CD4-positive, alpha-beta T cell treated with Interleukin-17A for 4 hours (primary cell): ENCODE measurements at regions not wholly inside any gene's neighbourhood (a gene's known extent, or its start where the extent isn't known, plus 50 kb on each side); places are given as distances from the start of the nearest gene placed in this dataset.

Source experiments
- DNase-seq: peaks from one replicate; pipeline ENCODE4 v3.0.0-alpha.2; 2020; ENCODE audit warnings: mixed read lengths

DNA sequence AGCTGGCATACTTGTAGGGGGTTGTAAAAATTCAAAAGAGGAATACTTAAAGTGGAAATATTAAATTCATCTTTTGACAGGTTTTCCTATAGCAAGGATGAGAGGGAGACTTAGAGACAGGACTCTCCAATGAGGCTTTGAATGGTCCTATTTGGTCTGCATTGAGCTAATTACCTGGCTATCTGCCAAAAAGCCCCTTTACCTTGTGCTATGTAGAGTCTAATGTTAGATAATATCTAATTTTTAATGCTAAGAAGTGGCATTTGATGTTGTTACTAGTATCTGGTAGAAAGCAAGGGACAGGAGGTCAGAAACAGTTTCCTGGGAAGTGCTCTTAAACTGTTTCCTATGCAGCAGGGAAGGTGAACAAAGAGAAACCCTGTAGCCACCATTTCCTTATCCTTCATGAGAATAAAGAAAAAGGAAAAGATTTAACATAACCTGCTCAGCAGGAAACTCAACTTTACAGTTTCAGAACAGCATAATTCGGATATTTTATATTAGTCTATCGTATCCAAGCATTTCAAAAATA, 550.0 kb downstream of the SOX5 start:
- no peak for DNase-seq

DNA sequence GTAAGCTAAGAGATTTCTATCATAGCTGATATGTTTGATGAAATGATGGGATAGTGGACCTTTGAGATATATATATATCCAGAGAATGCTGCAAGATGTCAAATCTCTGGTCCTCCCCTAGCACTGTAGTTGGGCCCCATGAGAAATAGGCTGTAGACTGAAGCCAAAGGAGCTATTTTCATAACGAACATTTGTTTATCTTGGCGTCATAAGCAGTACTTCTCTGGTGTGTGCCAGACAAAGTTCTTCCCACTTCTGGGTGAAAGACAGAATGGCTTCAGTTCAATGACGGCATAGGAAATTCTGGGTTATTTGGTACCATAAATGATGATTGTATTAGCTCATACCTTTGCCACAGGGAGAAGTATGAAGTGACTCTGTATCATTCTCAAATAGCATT, 534.3 kb downstream of the SOX5 start:
- no peak for DNase-seq

DNA sequence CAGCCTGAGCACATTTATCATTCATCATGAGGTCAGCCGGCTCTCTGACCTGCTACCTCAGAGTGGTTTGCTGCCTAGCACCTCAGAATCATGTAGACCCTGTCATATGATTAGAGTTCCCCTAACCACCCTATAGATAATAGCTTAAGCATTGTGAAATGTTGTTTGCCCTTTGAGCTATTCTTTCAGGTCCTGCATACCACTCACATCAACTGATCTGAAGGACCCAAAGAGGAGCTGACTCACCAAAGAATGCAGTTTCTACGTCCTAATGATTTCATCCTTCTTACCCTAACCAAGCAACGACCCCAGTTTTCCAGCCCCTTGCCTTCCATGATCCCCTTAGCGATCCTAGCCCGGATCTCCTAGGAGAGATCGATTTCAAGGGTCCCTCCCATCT, 527.9 kb downstream of the SOX5 start:
- DNase-seq, result no peak

DNA sequence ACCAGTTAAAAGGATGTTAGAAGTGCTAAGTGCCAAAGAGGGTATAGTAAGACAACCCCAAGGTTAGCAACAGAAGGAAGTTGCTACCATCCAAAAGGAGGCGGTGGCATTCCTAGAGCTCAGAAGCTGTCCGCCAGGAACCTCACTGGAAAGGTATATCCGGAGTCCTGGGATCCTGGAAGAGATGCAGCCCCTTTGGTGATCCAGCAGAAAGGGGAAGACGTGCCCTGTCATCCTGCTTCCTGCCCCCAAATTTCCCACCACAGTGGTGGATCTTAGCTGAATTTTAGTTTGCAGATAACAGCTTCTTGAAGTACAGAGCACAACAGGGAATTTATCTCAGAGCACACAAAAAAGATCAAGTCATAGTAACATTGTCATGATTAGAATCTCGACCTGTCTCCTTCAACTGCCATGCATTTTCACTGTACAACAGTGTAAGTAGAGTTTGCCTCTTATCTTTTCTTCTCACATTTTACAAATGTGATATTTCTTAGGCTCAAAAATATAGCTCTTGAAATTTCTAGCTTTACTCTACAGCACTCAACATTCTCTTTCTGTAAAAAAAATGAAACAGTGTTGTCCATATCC, 526.3 kb downstream of the SOX5 start:
- no peak for DNase-seq

DNA sequence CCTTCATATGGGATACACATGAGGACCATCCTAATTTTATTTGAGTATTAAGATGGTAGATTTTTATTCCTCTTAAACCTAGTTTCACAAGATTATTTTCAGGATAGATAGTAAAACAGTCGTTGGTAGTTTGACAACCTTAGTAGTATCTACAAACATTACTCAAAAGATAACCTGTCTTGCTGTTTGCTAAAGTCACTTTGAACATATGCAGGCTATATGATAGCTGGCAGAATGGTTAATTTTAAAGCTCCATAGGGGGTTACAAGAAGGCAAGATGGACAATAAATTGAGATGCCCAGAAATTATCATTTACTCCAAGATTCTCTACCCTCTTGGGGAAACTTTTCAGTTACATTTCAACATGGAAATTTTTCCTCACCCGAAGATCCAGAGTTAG, 525.7 kb downstream of the SOX5 start:
- no peak for DNase-seq

DNA sequence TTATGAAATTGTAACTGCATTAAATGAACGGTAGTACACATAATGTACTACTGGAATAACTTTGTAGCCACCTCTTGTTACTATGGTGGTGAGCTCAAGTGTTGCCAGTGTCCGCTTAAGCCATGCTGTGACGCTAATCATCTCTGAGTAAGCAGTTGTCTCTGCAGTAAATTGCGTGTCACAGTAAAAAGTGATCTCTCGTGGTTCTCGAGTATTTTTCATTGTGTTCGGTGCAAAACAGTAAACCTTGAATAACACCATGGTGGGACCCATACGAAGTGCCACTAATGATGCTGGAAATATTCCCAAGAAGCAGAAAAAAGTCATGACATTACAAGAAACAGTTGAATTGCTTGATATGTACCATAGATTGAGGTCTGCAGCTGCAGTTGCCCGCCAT, 524.8 kb downstream of the SOX5 start:
- no peak for DNase-seq

DNA sequence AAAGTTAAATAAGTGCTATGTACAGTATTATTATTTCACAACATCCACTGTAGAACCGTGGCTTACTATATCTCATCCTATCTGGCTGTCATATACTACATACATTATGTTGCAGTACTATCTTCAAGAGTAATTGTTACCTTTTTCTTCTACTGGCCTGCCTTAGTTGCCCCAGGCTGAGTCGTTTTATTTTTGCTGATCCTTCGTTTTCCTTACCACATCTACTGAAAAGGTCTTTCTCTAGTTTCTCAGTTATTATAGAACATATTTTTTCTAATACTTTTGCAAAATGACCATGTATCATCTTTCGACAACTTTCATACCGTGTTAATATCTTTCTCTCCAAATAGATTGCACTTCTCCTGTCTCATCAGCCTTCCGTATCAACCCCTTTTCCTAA, 523.1 kb downstream of the SOX5 start:
- DNase-seq, result no peak

DNA sequence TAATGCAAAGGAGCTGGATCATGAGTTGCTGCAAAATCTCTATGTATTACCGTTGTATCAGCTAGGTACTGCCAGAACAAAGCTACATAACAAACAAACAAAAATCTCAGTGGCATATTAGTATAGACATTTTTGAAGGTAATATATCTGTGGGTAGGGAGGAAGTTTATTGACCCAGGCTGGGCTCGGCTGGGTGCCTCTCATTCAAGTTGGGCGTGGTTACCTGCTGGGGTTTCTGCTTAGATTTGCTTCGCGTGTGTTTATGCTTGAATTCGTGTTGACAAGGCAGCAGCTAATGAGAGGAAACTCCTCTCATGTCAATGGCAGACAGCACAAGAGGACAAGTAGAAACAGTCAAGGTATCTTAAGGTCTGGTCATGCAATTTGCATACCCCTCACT, 520.7 kb downstream of the SOX5 start:
- no peak for DNase-seq

DNA sequence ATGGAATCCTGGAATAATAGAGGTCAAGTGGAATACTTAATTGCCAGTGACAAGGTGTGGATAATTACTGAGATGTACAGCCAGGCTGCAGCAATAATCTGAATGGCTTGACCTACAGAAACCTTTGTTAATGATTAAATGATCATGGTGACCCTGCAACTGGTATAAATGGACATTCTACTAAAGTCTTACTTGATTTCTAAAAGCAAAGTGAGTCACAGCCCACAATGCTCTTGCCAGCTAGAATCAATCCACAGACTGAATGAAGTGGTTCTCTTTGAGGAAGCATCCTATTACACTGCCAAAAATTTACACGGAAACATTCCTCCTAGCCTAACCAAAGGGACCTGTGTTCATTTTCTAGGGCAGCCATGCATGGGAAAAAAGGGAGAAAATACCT, 518.5 kb downstream of the SOX5 start:
- no peak for DNase-seq

DNA sequence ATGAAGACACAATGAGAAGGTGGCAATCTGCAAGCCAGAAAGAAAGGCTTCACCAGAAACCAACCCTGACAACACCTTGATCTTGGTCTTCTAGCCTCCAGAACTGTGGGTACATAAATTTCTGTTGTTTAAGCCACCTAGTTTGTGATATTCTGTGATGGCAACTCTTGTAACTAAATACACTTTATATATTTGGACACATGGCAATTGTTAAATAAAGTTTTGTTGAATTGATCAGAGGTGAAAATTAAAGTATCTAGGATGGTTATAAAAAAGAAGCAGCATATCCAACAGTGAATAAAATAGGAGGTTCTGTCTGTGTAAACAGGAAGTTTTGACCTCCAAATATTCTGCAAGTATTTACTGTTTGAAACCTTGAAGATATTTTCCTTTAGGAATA, 516.3 kb downstream of the SOX5 start:
- DNase-seq, result no peak

DNA sequence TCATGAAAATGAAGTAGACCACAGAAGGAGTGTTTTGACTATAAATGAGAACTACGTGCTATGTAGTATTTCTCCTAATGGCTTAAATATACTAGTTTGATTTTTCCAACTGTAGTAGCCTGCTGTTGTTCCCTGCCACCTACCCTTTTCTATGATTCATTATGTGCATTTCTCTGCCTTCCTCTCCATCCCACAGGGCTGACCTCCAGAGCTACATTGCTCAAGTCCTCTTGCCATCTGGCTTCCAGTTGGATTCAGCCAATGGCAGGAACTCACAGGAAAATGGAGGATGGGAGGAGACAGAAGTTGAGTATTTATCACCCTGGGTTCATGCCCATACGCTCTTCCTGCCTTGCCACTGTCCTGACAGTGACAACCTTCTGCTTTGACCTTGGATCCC, 515.3 kb downstream of the SOX5 start:
- DNase-seq, result no peak

DNA sequence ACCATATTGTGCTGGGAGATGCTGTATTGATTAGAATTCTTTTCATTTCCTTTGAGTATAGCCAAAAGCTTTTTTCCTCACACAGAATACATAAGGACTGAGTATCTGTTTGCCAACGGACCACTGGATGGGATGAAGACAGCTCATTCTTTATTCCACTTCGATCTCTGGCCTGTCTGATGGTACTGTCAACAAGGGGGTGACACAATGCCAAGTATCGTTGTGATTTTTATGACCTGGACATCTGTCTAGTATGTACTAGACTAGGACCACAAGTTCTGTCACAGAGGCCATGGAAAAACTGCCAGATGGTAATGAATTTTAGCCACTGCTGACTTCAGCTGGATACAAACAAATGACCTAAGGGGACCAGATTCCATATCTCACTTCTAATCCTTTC, 502.7 kb downstream of the SOX5 start:
- DNase-seq, result no peak

DNA sequence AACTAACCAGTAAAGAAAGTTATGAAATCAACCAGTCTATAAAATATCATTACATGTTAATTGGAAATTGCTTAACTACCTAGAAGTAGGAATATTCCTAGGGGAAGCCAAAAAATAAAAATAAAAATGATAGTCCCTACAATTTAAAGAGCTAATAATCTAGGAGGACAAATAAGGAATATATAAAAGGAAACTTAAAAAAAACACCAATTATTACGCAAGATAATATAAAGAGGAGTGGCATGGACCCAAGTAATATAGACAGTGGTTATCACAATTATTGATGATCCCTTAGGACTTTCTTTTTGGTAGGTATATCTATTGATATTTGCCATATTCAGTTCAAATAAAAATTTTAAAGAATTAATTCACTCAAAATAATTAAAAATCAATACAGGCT, 498.7 kb downstream of the SOX5 start:
- no peak for DNase-seq

DNA sequence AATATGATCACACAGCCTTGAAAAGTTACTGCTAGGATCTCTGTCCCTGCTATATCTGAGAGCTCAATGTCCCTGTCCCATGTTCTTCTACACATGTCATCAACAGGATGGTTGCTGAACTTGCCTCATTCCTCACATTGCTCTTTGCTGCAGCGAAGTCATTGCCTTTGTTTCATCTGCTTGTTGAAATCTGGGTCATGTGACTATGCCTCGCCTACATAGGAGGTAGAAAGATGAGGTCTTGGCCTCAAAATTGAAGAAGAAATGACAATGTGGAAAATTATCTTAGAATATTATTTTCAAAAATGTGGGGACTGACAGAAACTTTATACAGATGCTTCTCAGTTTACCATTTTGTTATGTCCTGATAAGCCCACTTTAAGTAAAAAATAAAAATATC, 494.2 kb downstream of the SOX5 start:
- no peak for DNase-seq

DNA sequence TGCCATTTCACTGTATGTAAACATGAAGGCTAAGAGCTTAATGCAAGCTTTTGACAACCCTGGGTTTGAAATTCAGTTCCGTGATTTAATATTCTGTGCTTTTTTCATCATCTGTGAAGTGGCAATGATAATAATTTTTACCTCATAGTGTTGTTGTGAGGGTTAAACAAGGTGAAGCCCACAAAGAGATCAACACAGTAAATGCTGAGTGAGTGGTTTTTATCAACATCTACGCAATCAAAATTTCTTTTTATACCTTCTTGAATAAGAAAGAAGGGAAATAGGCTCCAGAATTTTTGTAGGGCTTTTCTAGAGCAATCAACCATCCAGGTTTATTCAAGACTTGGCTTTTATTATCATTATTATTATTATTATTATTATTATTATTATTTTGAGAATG, 490.8 kb downstream of the SOX5 start:
- DNase-seq, result no peak

DNA sequence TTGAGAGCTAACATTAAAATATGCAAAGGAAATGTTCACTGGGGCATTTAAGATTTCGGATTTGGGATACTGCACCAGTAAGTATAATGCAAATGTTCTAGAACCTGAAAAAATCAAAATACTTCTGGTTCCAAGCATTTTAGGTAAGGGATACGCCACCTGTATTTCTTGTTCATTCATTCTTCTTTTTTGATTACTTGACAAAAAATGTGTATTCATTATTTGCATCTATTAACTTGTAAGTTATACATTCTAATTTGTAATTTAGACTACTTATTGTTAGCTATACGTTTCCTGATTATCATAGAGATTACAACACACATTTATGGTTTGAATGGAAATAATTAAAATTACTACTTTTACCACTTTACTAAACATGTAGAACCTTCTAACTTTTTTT, 486.9 kb downstream of the SOX5 start:
- no peak for DNase-seq

DNA sequence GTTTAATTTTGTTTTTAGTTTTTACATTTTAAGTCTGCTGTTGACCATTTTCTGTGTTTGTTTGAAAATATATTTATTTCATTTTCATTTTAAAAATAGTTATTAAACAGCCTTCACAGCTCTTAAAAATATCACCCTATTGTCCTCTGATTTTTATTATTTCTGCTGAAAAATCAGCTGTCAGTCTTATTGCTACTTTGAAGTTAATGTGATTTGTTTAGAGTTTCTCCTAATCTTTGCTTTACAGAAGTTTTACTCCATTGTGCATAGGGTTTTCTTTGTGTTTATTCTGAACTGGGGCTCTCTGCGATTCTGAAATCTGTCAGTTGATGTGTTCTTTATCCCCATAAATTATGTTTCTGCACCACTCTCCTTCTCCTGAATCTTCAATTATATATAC, 486.3 kb downstream of the SOX5 start:
- DNase-seq, result no peak

DNA sequence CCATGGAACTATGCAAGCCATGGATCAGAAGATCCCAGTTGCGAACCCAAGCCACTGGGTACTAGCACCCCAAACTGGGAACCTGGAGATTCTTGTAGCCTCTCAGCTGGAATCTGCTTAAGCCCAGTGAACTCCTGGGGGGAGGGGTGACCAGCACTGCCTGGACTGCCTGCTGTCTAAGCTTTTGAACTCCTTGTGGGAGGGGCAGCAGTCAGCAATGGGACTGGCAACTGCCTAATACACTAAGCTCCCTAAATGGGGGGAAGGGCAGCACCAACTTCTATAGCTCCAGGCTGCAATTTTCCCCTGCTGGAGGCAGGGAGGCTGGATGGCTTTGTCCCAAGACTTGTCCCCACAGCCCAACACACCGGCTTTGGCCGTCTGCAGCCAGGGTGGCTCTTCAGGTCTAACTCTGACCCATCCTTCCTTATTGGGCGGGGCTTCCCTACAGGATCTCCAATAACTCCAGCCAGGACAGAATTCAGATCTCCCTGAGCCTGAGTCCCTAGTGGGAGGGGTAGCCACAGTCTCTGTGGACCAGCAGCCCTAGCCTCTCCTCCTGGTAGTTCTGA, 485.1 kb downstream of the SOX5 start:
- no peak for DNase-seq

DNA sequence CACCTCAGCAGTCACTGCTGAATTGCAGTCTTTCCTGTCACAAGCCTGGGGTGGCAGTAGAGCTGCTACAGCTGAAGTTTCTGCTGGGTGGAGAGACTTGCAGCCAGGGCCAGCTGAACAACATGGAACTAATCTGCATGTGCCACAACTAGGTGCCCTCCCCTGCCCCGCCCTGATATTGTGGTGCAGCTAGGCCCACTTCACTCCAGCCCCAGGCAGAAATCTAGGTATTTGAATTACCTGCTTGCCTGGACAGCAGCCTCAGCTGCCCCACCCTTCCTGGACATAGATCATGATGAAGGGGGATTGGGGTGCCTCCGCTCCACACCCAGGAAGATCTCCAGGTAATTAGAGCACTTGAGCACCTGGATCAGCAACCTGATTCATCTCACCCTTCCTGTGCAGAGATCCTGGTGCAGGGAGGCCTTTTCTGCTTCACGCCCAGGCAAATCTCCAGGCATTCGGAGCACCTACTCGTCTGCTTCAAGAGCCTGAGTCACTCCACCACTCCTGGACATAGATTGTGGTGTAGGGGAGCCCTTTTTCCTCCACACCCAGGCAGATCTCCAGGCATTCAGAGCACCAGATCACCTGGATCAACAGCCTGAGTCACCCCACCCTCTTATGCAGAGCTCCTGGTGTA, 477.0 kb downstream of the SOX5 start:
- no peak for DNase-seq

DNA sequence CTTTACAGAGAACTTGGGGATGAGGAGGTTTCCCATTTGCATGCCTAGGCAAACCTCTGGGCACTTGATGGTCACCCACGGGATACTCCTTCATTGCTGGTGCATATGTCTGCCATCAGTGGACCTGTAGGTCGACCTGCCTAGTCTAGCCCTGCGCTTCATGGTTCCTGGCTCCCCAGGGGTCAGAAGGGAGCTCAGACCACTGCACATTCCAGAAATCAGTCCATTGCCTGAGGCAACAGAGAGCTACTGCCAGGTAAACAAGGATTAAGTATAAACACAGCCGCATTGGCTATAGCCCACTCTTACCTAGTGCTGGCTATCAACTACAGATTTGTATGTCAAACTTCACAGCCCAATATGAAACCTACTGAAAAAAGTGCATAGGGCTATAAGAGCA, 476.4 kb downstream of the SOX5 start:
- DNase-seq, result no peak

DNA sequence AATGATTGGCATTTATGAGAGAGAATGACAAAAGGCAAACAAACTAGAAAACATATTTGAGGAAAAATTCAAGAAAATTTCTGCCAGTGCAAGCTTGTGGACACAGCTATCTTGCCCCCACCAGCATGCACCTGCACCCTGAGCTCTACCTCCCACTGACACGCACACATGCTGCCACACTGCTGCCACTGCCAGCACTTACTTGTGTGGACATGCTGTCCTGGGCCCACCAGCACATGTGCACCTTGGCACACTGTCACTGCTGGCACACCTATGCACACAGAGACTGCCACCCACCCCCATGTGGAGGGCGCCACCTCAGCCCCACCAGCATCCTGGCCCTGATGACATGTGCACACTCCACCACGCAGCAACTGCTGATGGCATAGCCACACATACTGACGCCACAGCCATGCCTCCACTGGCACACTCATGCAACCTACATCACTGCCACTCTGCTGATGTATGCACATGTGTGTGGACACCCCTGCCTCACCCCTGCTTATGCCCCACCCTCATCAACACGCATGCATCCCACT, 475.0 kb downstream of the SOX5 start:
- DNase-seq, result no peak
